KOPT-K1 (cell line): ENCODE measurements at regions not wholly inside any gene's neighbourhood (a gene's known extent, or its start where the extent isn't known, plus 50 kb on each side); places are given as distances from the start of the nearest gene placed in this dataset.
"Not testable (repeated sequence)": the region's sequence is repeated elsewhere in the genome, so short reads cannot be mapped to it uniquely, and the experiment has no call there.

Experiments
- H3K27ac ChIP-seq: fragments of 200-600 bp; sonication (generic); 2 replicates; pipeline ENCODE4 v1.5.1; 2016; ENCODE audit warnings: antibody characterized with exemption, mild to moderate bottlenecking, low read depth, low read length; ENCODE audit not compliant: poor library complexity, severe bottlenecking
- H3K36me3 ChIP-seq: fragments of 200-600 bp; sonication (generic); 2 replicates; pipeline ENCODE4 v1.5.1; 2017; ENCODE audit warnings: antibody characterized with exemption, mild to moderate bottlenecking, low read length, moderate library complexity; ENCODE audit not compliant: insufficient read depth
- H3K9me3 ChIP-seq: fragments of 200-600 bp; sonication (generic); 2 replicates; pipeline ENCODE4 v1.5.1; 2017; ENCODE audit warnings: antibody characterized with exemption, low read length, mild to moderate bottlenecking; ENCODE audit not compliant: insufficient read depth, poor library complexity, severe bottlenecking

DNA sequence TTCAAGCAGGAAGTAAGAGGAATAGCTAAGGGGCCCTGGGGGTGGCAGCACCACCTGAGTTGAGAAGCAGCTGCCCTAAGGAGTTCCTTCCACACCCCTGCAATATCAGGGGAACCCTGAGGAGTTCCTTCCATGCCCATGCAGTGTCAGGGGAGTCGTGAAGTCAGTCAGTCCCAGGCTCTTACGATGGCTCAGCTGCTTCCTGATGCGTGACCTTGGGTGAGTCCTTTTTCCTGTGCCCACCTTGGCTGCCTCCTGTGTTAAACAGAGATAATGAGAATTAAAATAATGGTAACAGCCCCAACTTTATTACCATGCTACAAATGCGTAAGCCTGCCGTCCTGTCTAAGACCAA lies 181.1 kb downstream of the MIAT start:
- Histone ChIP-seq H3K27ac (no peak overlapping the region), H3K9me3 (no peaks in the 10 kb centered on the region)

GRCh38 chr22:26839216-26839615 lies 181.8 kb downstream of the MIAT start:
- H3K9me3 ChIP-seq = no peaks in the 10 kb centered on the region
- H3K27ac ChIP-seq = no peak overlapping the region
- no peaks in the 10 kb centered on the region for H3K36me3 ChIP-seq

More for the DNA sequence above, 181.1 kb downstream of the MIAT start:
- H3K36me3 ChIP-seq = no peaks in the 10 kb centered on the region

GRCh38 chr22:26840770-26841169 lies 183.4 kb downstream of the MIAT start:
- H3K9me3 ChIP-seq, H3K36me3 ChIP-seq, H3K27ac ChIP-seq: not testable (repeated sequence)

DNA sequence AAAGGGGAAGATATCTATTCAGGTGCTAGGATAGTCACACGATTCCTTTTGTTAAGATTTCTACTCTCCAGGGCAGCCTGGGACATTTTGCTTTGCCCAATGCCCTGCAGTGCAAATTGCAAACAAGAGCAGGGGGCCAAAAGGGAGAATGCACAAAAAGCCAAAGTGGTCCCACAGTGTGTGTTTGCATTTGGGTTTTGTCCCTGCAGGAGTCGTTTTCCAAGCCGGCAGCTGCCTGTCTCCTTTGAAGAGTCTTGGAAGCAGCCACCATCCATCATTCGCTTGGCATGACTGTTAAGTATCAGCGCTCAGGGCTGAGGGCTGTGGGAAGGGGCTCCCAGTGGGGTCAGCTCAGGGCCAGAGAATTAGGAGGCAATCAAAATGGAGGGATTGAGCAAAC lies 184.7 kb downstream of the MIAT start:
- Histone ChIP-seq H3K9me3 (no peaks in the 10 kb centered on the region), H3K27ac (no peak overlapping the region), H3K36me3 (no peaks in the 10 kb centered on the region)

DNA sequence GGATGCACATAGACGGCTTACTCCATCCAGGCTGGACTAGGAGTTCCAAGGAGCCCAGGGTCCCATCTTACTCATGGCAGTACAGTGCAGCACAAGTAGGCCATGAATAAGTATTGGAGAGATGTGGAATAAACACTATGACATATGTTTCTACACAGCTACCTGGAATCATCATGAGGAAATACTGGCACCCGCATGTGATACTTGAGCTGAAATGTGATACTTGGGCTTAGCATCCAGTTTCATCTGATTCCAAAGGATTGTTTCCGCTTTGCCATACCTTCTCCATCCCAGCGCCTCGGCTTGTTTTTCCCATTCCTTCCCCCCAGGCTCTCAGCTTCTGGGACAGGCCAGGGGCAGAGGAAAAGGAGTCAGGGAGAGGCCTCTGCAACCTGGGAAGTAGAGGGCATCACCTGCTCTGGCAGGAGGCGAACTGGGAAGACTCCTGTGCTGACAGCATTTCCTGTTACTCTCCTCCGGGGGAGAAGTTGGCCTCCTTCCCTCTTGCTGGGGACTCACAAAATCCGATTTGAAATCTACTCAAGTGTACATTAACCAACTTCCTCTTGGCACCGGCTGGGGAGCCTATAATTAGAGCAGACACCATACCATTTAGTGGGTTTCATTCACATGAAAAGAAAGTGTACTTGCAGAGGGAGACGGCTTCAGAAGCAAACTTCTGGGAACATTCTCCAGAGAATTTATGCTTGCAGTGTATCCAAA lies 187.8 kb downstream of the MIAT start:
- H3K36me3 ChIP-seq = no peaks in the 10 kb centered on the region
- no peaks in the 10 kb centered on the region for H3K9me3 ChIP-seq
- no peak overlapping the region for H3K27ac ChIP-seq

GRCh38 chr22:26846076-26846475 lies 188.7 kb downstream of the MIAT start:
- Histone ChIP-seq H3K27ac (no peak overlapping the region), H3K36me3 (no peaks in the 10 kb centered on the region), H3K9me3 (no peaks in the 10 kb centered on the region)

DNA sequence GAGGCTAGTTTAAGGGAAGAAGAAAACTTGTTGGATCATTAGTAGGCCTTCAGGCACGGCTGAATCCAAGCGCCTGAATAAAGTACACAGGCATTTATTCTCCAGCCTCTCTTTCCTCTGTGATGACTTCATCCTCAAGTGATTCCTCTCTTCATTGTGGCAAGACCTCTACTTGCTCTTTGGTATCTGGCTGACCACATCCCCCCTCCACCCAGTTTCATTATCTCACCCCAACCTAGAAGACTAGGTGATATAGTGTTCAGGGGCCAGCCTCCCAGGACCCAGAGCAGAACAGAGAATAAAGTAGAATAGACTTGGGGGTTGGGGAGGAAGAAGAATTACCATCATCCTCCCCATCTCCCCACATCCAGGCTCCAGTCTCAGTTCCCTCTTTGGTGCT lies 189.3 kb downstream of the MIAT start:
- Histone ChIP-seq H3K9me3 (no peaks in the 10 kb centered on the region), H3K36me3 (no peaks in the 10 kb centered on the region), H3K27ac (no peak overlapping the region)

DNA sequence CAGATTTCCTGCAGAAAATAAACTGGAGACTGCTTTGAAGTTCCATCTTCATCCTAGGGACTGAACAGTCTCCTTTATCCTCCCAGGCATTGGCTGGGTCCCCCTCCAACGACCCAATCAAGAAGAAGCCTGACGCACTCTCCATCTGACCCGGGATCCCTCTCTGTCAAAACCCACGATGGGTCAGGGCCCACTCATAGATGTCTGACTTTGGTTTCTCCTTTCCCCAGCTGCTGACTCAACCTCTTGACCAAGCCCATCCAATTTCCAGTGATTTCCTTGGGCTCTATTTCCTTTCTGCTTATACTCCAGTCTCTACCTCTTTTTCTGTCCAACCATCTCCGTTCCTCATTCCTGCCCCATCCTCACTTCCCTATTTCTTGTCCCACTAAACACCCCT lies 189.7 kb downstream of the MIAT start:
- no peaks in the 10 kb centered on the region for H3K36me3 ChIP-seq
- no peak overlapping the region for H3K27ac ChIP-seq
- no peaks in the 10 kb centered on the region for H3K9me3 ChIP-seq

DNA sequence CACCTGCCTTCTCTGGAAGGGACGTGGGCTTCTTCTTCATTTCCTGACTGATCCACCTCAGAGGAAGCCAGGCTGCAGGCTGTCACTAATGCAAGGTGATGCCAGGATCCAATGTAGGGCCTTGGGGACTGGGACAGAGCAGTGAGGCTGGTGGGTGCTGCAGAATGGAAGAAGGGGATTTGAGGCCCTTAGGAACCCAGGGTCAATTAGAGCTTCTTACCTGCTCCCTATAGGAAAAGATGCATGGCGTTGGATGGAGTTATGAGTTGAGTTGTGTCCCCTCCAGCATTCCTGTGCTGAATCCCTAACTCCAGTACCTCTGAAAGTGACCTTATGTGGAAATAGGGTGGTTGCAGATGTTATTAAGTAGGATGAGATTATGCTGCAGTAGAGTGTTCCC lies 190.4 kb downstream of the MIAT start:
- no peak overlapping the region for H3K27ac ChIP-seq
- H3K9me3 ChIP-seq = no peaks in the 10 kb centered on the region
- H3K36me3 ChIP-seq = no peaks in the 10 kb centered on the region

DNA sequence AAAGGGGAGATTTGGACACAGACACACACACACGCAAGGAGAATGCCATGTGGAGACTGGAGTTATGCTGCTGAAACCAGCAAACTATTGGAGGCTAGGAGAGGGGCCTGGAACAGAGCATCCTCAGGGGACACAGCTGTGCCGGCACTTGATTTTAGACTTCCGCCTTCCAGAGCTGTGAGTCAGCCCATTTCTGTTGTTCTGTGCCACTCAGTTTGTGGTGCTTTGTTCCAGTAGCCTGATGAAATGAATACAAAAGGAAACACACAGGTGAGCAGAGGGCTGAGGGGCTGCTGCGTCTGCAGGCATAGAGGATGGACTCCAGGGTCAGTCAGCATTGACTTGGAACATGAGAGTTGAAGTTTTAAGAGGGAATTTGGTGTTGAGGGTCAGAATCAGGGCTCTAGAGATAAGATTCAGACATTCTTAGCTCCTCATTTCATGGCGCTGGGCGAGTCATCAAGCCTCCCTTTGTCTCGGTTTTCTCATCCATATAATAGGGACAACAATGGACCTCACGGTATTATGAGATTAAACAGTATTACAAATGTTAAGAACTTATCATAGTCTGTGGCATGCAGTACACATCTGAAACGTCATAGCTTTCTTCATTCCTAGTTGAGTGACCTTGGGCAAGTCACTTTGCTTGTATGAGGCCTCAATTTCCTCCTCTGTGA lies 191.0 kb downstream of the MIAT start:
- H3K27ac ChIP-seq = no peak overlapping the region
- no peaks in the 10 kb centered on the region for H3K36me3 ChIP-seq
- H3K9me3 ChIP-seq = no peaks in the 10 kb centered on the region

- no peak overlapping the region for H3K27ac ChIP-seq
- no peaks in the 10 kb centered on the region for H3K9me3 ChIP-seq
- H3K36me3 ChIP-seq = no peaks in the 10 kb centered on the region
Measured at GRCh38 chr22:26849575-26849974, 192.2 kb downstream of the MIAT start.

DNA sequence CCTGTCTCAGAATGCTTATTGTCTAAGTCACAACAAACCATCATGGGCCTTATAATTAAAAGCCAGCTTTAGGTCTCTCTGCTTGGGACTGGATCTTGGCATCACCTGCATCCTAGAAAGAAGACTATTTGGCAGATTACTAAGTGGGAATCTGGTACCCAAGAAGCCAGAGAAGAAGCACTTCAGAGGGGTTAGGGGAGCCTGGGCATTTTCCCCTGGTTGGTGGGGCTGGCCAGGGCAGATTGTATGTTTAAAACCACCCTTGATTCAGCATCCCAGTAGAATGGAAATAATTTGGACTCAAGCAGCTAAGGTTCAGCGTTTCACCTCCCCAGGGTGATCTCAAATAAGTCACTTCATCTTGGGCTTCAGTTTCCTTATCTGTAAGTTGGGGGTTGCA lies 193.7 kb downstream of the MIAT start:
- no peaks in the 10 kb centered on the region for H3K36me3 ChIP-seq
- no peaks in the 10 kb centered on the region for H3K9me3 ChIP-seq
- no peak overlapping the region for H3K27ac ChIP-seq

GRCh38 chr22:26852176-26852575 lies 194.8 kb downstream of the MIAT start:
- no peaks in the 10 kb centered on the region for H3K36me3 ChIP-seq

DNA sequence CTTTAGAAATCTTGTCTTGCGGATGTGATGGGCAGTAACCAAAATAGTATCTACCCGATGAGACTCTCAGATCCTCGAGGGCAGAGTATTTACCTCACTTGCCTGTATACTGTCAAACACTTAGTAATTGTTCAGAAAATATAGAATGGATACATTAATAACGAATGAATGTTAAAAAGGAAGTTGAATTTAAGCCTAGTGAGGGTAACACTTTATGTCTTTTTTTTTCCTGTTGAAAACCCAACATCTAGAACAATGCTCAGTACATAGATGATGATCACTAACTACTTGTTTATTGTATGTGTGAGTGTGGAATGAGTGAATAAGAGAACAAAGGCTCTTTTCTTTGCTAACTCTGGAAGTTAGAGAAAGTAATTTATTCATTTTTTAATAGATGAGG lies 195.7 kb downstream of the MIAT start:
- no peak overlapping the region for H3K27ac ChIP-seq
- no peaks in the 10 kb centered on the region for H3K36me3 ChIP-seq
- H3K9me3 ChIP-seq = no peaks in the 10 kb centered on the region

More at GRCh38 chr22:26852176-26852575, 194.8 kb downstream of the MIAT start:
- Histone ChIP-seq H3K9me3 (no peaks in the 10 kb centered on the region), H3K27ac (no peak overlapping the region)

DNA sequence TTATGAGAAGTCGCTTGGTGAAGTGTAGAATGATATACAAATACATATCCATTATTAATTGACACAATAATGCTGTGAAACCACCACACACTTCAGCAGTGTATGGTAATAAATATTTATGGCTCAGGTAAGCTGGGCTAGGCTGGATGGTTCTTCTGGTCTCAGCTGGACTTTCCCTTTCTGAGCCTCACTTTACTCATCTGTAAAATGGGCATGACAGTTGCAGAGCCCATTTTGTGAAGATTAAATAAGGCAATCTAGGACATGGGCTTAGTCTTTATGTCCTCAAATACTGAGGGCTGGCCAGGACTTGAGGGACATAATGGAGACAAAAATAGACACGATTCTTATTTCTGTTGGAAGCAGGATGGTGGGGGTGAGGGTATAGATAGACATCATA lies 196.1 kb downstream of the MIAT start:
- Histone ChIP-seq H3K36me3 (no peaks in the 10 kb centered on the region), H3K9me3 (no peaks in the 10 kb centered on the region), H3K27ac (no peak overlapping the region)

- H3K36me3 ChIP-seq = no peaks in the 10 kb centered on the region
- no peak overlapping the region for H3K27ac ChIP-seq
- no peaks in the 10 kb centered on the region for H3K9me3 ChIP-seq
Measured at GRCh38 chr22:26857169-26857568, 199.8 kb downstream of the MIAT start.
